ENCODE measurements at regions not wholly inside any gene's neighbourhood (a gene's known extent, or its start where the extent isn't known, plus 50 kb on each side); places are given as distances from the start of the nearest gene placed in this dataset.

GRCh38 chr5:97499605-97500004 is 316.6 kb upstream of the RIOK2 start:
- peaks cover 8% of the 10 kb centered on the region for H3K27me3 ChIP-seq (replicated peaks; ENCODE audit: insufficient read depth, low read depth, low read length, poor library complexity)
- TF ChIP-seq EZH2 (IDR thresholded peaks at IDR 0.05; ENCODE audit: borderline replicate concordance, low read depth, low read length, poor library complexity, severe bottlenecking) (no peak), CTCF (conservative IDR thresholded peaks at IDR 0.05; ENCODE audit: low read depth, low read length) (no peak)
- no peak for DNase-seq (ENCODE audit: low spot score)
- H3K4me3 ChIP-seq (ENCODE audit: low read depth, low read length, poor library complexity, severe bottlenecking): no peak overlapping the region
- ChIA-PET POLR2A (ENCODE audit: low non-redundant PET) (no interaction called here), CTCF (no interaction called here)
- intact Hi-C loops (cut with micrococcal nuclease; ENCODE audit: unreplicated experiment): no loop called here
- BruUV-seq (replicated peaks): no TSS peak
- no peak overlapping the region for H3K27ac ChIP-seq (ENCODE audit: low read depth, low read length, poor library complexity, severe bottlenecking)
- H3K9me3 ChIP-seq (ENCODE audit: low read depth, low read length, poor library complexity, severe bottlenecking): no peaks in the 10 kb centered on the region
- no peaks in the 10 kb centered on the region for H3K36me3 ChIP-seq (ENCODE audit: insufficient read depth, low read length, poor library complexity, severe bottlenecking)
- H3K4me1 ChIP-seq (ENCODE audit: insufficient read depth, low read length, poor library complexity, severe bottlenecking): no peaks in the 10 kb centered on the region

- BruUV-seq (replicated peaks): no TSS peak
- TF ChIP-seq EZH2 (IDR thresholded peaks at IDR 0.05; ENCODE audit: borderline replicate concordance, low read depth, low read length, poor library complexity, severe bottlenecking) (no peak), CTCF (conservative IDR thresholded peaks at IDR 0.05; ENCODE audit: low read depth, low read length) (no peak)
- no peak overlapping the region for H3K4me3 ChIP-seq (ENCODE audit: low read depth, low read length, poor library complexity, severe bottlenecking)
- POLR2A ChIA-PET (ENCODE audit: low non-redundant PET): no interaction called here
- intact Hi-C loops (cut with micrococcal nuclease; ENCODE audit: unreplicated experiment): no loop called here
- no peaks in the 10 kb centered on the region for H3K27me3 ChIP-seq (replicated peaks; ENCODE audit: insufficient read depth, low read depth, low read length, poor library complexity)
- no peaks in the 10 kb centered on the region for H3K4me1 ChIP-seq (ENCODE audit: insufficient read depth, low read length, poor library complexity, severe bottlenecking)
- no peaks in the 10 kb centered on the region for H3K9me3 ChIP-seq (ENCODE audit: low read depth, low read length, poor library complexity, severe bottlenecking)
- no peak for DNase-seq (ENCODE audit: low spot score)
- CTCF ChIA-PET: no interaction called here
- no peaks in the 10 kb centered on the region for H3K36me3 ChIP-seq (ENCODE audit: insufficient read depth, low read length, poor library complexity, severe bottlenecking)
- no peak overlapping the region for H3K27ac ChIP-seq (ENCODE audit: low read depth, low read length, poor library complexity, severe bottlenecking)
Measured at GRCh38 chr5:97501286-97501964, 318.4 kb upstream of the RIOK2 start.

- intact Hi-C loops (cut with micrococcal nuclease; ENCODE audit: unreplicated experiment): no loop called here
- no TSS peak for BruUV-seq (replicated peaks)
- no peak overlapping the region for H3K4me3 ChIP-seq (ENCODE audit: low read depth, low read length, poor library complexity, severe bottlenecking)
- no peak overlapping the region for H3K27ac ChIP-seq (ENCODE audit: low read depth, low read length, poor library complexity, severe bottlenecking)
- no peaks in the 10 kb centered on the region for H3K36me3 ChIP-seq (ENCODE audit: insufficient read depth, low read length, poor library complexity, severe bottlenecking)
- POLR2A ChIA-PET (ENCODE audit: low non-redundant PET): no interaction called here
- TF ChIP-seq EZH2 (IDR thresholded peaks at IDR 0.05; ENCODE audit: borderline replicate concordance, low read depth, low read length, poor library complexity, severe bottlenecking) (no peak), CTCF (conservative IDR thresholded peaks at IDR 0.05; ENCODE audit: low read depth, low read length) (no peak)
- no peaks in the 10 kb centered on the region for H3K4me1 ChIP-seq (ENCODE audit: insufficient read depth, low read length, poor library complexity, severe bottlenecking)
- H3K9me3 ChIP-seq (ENCODE audit: low read depth, low read length, poor library complexity, severe bottlenecking): no peaks in the 10 kb centered on the region
- H3K27me3 ChIP-seq (replicated peaks; ENCODE audit: insufficient read depth, low read depth, low read length, poor library complexity): no peaks in the 10 kb centered on the region
- CTCF ChIA-PET: no interaction called here
- no peak for DNase-seq (ENCODE audit: low spot score)
Measured at GRCh38 chr5:97501965-97502305, 318.9 kb upstream of the RIOK2 start.
